ENCODE measurements at regions not wholly inside any gene's neighbourhood (a gene's known extent, or its start where the extent isn't known, plus 50 kb on each side); places are given as distances from the start of the nearest gene placed in this dataset.

- H3K4me1 ChIP-seq = no peaks in the 10 kb centered on the region
- intact Hi-C loops (cut with DNase I) = no loop called here
- H3K9me3 ChIP-seq = no peaks in the 10 kb centered on the region
- DNase-seq = no peak
- no peak for TF ChIP-seq CTCF (IDR thresholded peaks at IDR 0.05)
- H3K27me3 ChIP-seq (ENCODE audit: low read depth) = no peaks in the 10 kb centered on the region
- H3K36me3 ChIP-seq = no peaks in the 10 kb centered on the region
- no peak for ATAC-seq
- no peak overlapping the region for H3K4me3 ChIP-seq
- H3K27ac ChIP-seq = no peak overlapping the region
Measured at GRCh38 chr2:138101718-138102117, 137.4 kb downstream of the HNMT start.

GRCh38 chr2:138102664-138103063, 138.4 kb downstream of the HNMT start:
- no peak for ATAC-seq
- TF ChIP-seq CTCF (IDR thresholded peaks at IDR 0.05) = no peak
- H3K9me3 ChIP-seq = no peaks in the 10 kb centered on the region
- intact Hi-C loops (cut with DNase I) = no loop called here
- no peak for DNase-seq
- no peak overlapping the region for H3K27ac ChIP-seq
- H3K4me3 ChIP-seq = no peak overlapping the region
- no peaks in the 10 kb centered on the region for H3K36me3 ChIP-seq
- H3K4me1 ChIP-seq = no peaks in the 10 kb centered on the region
- no peaks in the 10 kb centered on the region for H3K27me3 ChIP-seq (ENCODE audit: low read depth)

- H3K27me3 ChIP-seq (ENCODE audit: low read depth) = no peaks in the 10 kb centered on the region
- H3K27ac ChIP-seq = no peak overlapping the region
- H3K4me3 ChIP-seq = no peak overlapping the region
- no peak for TF ChIP-seq CTCF (IDR thresholded peaks at IDR 0.05)
- no peaks in the 10 kb centered on the region for H3K4me1 ChIP-seq
- DNase-seq (no peak), ATAC-seq (no peak)
- intact Hi-C loops (cut with DNase I) = no loop called here
- no peaks in the 10 kb centered on the region for H3K36me3 ChIP-seq
- no peaks in the 10 kb centered on the region for H3K9me3 ChIP-seq
Measured at GRCh38 chr2:138103156-138103555, 138.9 kb downstream of the HNMT start.

- ATAC-seq = no peak
- DNase-seq = no peak
- Histone ChIP-seq H3K4me1 (no peaks in the 10 kb centered on the region), H3K36me3 (no peaks in the 10 kb centered on the region), H3K27ac (no peak overlapping the region), H3K4me3 (no peak overlapping the region), H3K9me3 (no peaks in the 10 kb centered on the region), H3K27me3 (ENCODE audit: low read depth) (no peaks in the 10 kb centered on the region)
- intact Hi-C loops (cut with DNase I) = no loop called here
- TF ChIP-seq CTCF (IDR thresholded peaks at IDR 0.05) = no peak
Measured at GRCh38 chr2:138104071-138104470, 139.8 kb downstream of the HNMT start.

- TF ChIP-seq CTCF (IDR thresholded peaks at IDR 0.05) = no peak
- no peaks in the 10 kb centered on the region for H3K27me3 ChIP-seq (ENCODE audit: low read depth)
- H3K9me3 ChIP-seq = no peaks in the 10 kb centered on the region
- H3K4me3 ChIP-seq = no peak overlapping the region
- H3K36me3 ChIP-seq = no peaks in the 10 kb centered on the region
- H3K27ac ChIP-seq = no peak overlapping the region
- no peak for DNase-seq
- intact Hi-C loops (cut with DNase I) = no loop called here
- ATAC-seq = no peak
- H3K4me1 ChIP-seq = no peaks in the 10 kb centered on the region
Measured at GRCh38 chr2:138105358-138105757, 141.1 kb downstream of the HNMT start.

- TF ChIP-seq CTCF (IDR thresholded peaks at IDR 0.05) = no peak
- ATAC-seq (no peak), DNase-seq (no peak)
- no peak overlapping the region for H3K27ac ChIP-seq
- H3K27me3 ChIP-seq (ENCODE audit: low read depth) = no peaks in the 10 kb centered on the region
- no peaks in the 10 kb centered on the region for H3K9me3 ChIP-seq
- H3K4me3 ChIP-seq = no peak overlapping the region
- intact Hi-C loops (cut with DNase I) = no loop called here
- no peaks in the 10 kb centered on the region for H3K36me3 ChIP-seq
- H3K4me1 ChIP-seq = no peaks in the 10 kb centered on the region
Measured at GRCh38 chr2:138106606-138107005, 142.3 kb downstream of the HNMT start.
